Liver (tissue), 3 donors: ENCODE measurements at regions not wholly inside any gene's neighbourhood (a gene's known extent, or its start where the extent isn't known, plus 50 kb on each side); places are given as distances from the start of the nearest gene placed in this dataset.

Experiments
- SP1 ChIP-seq: IDR thresholded peaks from 2 replicates; pipeline ENCODE4 v1.6.1; 2018; ENCODE audit warnings: antibody characterized with exemption, mild to moderate bottlenecking
- TF ChIP-seq, protein P1 (sequence below): fragments of 150-350 bp; IDR thresholded peaks from 2 replicates; pipeline ENCODE4 v1.5.1; 2017; ENCODE audit warnings: improper control_type of control experiment, low read depth, low read length; ENCODE audit not compliant: missing input control
- donor health status: healthy.
- donor health status: healthy.

DNA sequence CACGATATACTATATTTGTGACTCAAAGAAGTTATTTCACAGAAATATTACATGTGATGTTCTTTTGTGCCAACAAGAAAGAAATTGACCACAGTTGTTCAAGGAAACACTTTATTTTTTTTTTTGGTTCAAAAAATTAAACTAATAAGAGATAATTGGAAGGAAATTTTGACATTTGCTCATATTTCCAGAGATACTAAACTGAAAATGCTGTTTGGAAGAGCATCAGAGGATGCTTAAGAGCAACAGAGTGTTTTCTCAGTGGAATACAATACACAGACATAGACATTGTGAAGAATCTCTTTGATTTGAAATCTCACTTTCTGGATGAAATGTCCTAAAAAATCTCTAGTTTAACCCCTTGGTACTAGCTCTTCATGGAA, 760.4 kb upstream of the CXADR start:
- TF ChIP-seq, protein P1, sequence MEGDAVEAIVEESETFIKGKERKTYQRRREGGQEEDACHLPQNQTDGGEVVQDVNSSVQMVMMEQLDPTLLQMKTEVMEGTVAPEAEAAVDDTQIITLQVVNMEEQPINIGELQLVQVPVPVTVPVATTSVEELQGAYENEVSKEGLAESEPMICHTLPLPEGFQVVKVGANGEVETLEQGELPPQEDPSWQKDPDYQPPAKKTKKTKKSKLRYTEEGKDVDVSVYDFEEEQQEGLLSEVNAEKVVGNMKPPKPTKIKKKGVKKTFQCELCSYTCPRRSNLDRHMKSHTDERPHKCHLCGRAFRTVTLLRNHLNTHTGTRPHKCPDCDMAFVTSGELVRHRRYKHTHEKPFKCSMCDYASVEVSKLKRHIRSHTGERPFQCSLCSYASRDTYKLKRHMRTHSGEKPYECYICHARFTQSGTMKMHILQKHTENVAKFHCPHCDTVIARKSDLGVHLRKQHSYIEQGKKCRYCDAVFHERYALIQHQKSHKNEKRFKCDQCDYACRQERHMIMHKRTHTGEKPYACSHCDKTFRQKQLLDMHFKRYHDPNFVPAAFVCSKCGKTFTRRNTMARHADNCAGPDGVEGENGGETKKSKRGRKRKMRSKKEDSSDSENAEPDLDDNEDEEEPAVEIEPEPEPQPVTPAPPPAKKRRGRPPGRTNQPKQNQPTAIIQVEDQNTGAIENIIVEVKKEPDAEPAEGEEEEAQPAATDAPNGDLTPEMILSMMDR = no peak
- no peak for TF ChIP-seq SP1
